GM13977 (cell line): ENCODE measurements at regions not wholly inside any gene's neighbourhood (a gene's known extent, or its start where the extent isn't known, plus 50 kb on each side); places are given as distances from the start of the nearest gene placed in this dataset.

Experiments used
- DNase-seq: peaks from one replicate; pipeline ENCODE4 v3.0.0; 2012; ENCODE audit warnings: low spot score
- in situ Hi-C: fragments of 300-500 bp; cut with MboI; formaldehyde crosslinking; loops from one replicate; pipeline ENCODE4 v1.12.0; 2022; ENCODE audit warnings: low sequenced_read_pairs, low pct_unique_long_range_greater_than_20kb, mixed read lengths, inconsistent platforms; ENCODE audit not compliant: unreplicated experiment
- TF ChIP-seq, protein P1 (sequence below): IDR thresholded peaks from 2 replicates; pipeline ENCODE4 v1.5.1; 2012; ENCODE audit warnings: mild to moderate bottlenecking, control low read depth; ENCODE audit not compliant: insufficient read depth; ENCODE audit errors: extremely low read depth, missing control alignments

DNA sequence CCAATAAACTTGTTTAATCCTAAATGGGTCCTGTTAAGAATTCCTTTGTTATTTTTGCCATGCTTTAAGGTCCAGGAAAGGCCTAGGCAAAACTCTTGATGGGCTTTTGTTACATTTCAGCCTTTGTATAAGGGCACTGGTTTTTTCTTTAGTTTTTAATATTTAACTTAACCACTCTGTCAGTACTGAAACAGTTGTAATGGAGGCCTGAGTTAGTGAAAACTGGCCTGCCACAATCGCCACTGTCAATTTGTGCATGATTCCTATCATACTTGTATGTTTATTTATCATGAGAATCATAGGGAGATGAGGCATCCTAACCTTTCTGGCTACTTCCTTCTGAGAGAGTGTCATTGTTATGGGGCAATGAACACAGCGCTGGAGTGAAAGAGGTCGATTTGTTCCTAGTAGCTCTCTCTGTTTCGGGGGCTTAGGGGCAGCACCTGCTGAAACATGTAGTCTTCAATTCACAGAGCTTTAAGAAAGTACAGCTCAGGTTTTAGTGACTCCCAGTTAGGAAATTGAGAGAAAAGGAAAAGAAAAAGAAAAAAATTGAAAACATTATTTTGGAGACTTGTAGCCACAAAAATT lies 393.8 kb upstream of the FSTL5 start:
- no peak for DNase-seq
- in situ Hi-C loops = no loop called here
- TF ChIP-seq, protein P1, sequence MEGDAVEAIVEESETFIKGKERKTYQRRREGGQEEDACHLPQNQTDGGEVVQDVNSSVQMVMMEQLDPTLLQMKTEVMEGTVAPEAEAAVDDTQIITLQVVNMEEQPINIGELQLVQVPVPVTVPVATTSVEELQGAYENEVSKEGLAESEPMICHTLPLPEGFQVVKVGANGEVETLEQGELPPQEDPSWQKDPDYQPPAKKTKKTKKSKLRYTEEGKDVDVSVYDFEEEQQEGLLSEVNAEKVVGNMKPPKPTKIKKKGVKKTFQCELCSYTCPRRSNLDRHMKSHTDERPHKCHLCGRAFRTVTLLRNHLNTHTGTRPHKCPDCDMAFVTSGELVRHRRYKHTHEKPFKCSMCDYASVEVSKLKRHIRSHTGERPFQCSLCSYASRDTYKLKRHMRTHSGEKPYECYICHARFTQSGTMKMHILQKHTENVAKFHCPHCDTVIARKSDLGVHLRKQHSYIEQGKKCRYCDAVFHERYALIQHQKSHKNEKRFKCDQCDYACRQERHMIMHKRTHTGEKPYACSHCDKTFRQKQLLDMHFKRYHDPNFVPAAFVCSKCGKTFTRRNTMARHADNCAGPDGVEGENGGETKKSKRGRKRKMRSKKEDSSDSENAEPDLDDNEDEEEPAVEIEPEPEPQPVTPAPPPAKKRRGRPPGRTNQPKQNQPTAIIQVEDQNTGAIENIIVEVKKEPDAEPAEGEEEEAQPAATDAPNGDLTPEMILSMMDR = no peak

DNA sequence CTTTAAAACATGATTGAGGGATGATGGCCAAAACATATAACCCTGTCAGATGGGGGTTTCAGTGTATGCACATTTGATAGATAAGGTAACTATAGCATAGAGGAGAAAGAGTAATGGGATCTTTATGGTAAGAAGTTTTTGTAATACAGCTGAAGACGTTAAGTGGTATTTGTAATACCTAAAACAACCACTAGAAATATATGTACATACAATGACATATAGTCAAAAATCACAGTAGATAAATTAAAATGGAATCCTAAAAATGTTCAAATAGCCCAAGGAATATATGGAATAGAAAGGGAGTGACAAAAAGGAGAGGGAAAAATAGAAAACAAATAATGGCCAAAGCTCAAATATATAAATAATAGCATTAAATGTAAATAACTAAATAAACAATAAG lies 371.3 kb upstream of the FSTL5 start:
- no peak for DNase-seq
- TF ChIP-seq, protein P1 = no peak
- in situ Hi-C loops = no loop called here

DNA sequence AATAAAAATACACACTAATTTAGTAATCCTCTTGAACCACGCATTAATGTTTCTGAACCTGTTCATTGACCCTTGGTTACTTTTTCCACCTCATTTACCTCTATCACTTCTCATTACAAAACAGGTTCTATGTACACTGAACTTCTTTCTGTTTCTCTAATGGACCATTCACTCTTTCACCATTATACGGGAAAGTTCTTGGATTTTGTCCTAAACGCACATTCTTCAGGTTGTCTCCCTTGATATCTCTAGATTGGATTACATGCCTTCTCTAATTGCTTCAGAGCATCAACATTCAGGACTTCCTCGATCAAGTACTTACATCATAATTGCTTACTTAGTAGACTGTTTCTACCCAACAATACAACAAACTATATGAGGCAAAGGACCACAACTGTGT lies 359.4 kb upstream of the FSTL5 start:
- in situ Hi-C loops = loop anchor here (25.0 kb wide), 1 partner anchor 514 kb away; no protein-coding TSS in a partner anchor
- TF ChIP-seq, protein P1 = no peak
- DNase-seq = no peak

DNA sequence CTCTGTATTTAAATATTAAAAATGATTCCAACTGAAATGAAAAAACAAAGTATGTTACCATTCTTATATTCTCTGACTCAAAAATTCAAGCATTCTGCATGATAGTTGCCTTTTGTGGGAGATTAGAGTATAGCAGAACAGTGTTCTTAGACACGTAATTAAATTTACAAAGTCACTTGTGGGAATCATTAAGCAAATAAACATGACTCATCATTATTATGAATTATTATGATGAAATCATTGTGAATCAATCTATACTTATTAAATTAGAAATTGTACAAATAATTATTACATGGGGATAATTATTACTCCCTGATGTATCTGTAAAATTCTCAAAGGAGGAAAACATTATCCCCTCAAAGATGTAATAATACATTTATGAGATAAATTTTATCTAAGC lies 358.9 kb upstream of the FSTL5 start:
- TF ChIP-seq, protein P1 = no peak
- in situ Hi-C loops = loop anchor here (25.0 kb wide), 1 partner anchor 515 kb away; no protein-coding TSS in a partner anchor
- DNase-seq = no peak

DNA sequence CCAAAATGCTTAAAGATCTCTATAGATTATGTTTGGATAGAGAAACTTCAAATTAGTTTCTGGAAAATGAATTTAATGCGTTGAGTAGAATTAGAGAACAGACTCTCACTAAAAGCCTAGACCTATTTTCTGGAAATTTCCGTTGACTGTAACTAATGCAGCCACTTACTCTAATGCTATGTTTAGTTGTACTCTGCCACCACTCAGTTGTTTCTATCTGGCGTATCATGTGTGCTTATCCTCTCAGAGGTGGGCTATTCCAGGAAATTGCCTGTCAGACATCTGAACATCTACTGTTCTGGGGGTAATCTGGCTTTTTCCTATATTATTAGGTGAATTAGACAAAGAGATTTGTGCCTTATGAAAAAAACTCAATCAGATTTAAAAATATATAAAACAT lies 347.1 kb upstream of the FSTL5 start:
- in situ Hi-C loops = loop anchor here (25.0 kb wide), 1 partner anchor 526 kb away; no protein-coding TSS in a partner anchor
- DNase-seq = no peak
- TF ChIP-seq, protein P1 = no peak

DNA sequence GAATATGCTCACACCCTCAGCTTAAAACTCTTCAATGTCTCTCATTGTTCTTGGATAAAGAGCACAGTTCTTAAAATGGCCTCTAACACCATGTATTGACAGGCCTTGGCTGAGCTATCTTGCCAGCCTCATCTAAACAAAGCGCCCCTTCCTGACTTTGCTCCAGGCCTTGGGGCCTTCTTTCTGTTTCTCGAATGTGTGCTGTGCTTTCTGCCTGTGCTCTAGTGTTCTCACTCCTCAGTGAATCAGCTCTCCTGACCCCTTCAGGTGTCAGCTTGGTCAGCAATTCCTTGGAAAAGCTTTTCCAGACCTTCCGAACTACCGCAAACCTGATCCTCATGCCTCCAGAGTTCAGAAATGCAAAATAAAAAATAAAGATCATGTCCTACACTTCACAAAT lies 346.3 kb upstream of the FSTL5 start:
- TF ChIP-seq, protein P1 = no peak
- DNase-seq = no peak
- in situ Hi-C loops = loop anchor here (25.0 kb wide), 1 partner anchor 527 kb away; no protein-coding TSS in a partner anchor

DNA sequence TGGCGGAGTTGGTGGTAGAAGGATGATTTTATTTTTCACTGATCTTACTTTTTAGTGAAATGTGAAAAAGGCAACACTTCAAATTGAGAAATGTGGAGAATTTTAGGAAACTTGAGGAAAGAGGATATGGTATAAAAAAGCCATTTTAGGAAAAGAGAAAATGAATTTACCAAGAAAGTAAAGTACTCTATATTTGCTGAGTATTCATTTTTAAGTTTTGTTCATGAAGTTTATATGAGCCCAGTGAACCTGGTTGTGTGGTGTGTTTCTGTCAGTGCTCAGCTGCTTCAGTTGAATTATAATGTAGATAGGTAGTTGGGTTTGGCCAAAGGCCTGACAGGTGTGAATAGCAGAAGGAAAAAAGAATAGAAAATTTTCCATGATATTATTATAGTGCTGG lies 345.5 kb upstream of the FSTL5 start:
- in situ Hi-C loops = loop anchor here (25.0 kb wide), 1 partner anchor 528 kb away; no protein-coding TSS in a partner anchor
- no peak for DNase-seq
- TF ChIP-seq, protein P1 = no peak
